ENCODE measurements at regions not wholly inside any gene's neighbourhood (a gene's known extent, or its start where the extent isn't known, plus 50 kb on each side); places are given as distances from the start of the nearest gene placed in this dataset.
A peak's percentile ranks its signal among the peaks of the same experiment; 100 is the strongest.
"Not testable (repeated sequence)": the region's sequence is repeated elsewhere in the genome, so short reads cannot be mapped to it uniquely, and the experiment has no call there.

GRCh38 chr1:83410746-83411413 is 588.1 kb downstream of the TTLL7 start:
- H3K4me3 ChIP-seq (ENCODE audit: low read length); H3K36me3 ChIP-seq (ENCODE audit: control insufficient read depth, insufficient read depth, low read length); H3K9me3 ChIP-seq (replicated peaks; ENCODE audit: control insufficient read depth, low read depth, low read length); H3K27ac ChIP-seq (ENCODE audit: low read length); H3K27me3 ChIP-seq (ENCODE audit: control insufficient read depth, insufficient read depth, low read length); H3K4me1 ChIP-seq (ENCODE audit: control insufficient read depth, insufficient read depth, low read length): not testable (repeated sequence)
- peak; percentile 32 for DNase-seq
- no CpG with 5 or more reads among the region's 6 CpGs for WGBS (ENCODE audit: insufficient coverage)

GRCh38 chr1:83406693-83407371 is 592.1 kb downstream of the TTLL7 start:
- not testable (repeated sequence) for H3K4me1 ChIP-seq (ENCODE audit: control insufficient read depth, insufficient read depth, low read length); H3K36me3 ChIP-seq (ENCODE audit: control insufficient read depth, insufficient read depth, low read length); DNase-seq; H3K4me3 ChIP-seq (ENCODE audit: low read length); H3K27me3 ChIP-seq (ENCODE audit: control insufficient read depth, insufficient read depth, low read length); H3K9me3 ChIP-seq (replicated peaks; ENCODE audit: control insufficient read depth, low read depth, low read length); H3K27ac ChIP-seq (ENCODE audit: low read length)
- WGBS (ENCODE audit: insufficient coverage): no CpG with 5 or more reads among the region's 7 CpGs

GRCh38 chr1:83405789-83406188 is 593.1 kb downstream of the TTLL7 start:
- WGBS (ENCODE audit: insufficient coverage): no CpG with 5 or more reads among the region's 1 CpG
- not testable (repeated sequence) for DNase-seq

GRCh38 chr1:83403500-83403899 is 595.4 kb downstream of the TTLL7 start:
- H3K36me3 ChIP-seq (ENCODE audit: control insufficient read depth, insufficient read depth, low read length); H3K27me3 ChIP-seq (ENCODE audit: control insufficient read depth, insufficient read depth, low read length); H3K4me1 ChIP-seq (ENCODE audit: control insufficient read depth, insufficient read depth, low read length); DNase-seq; H3K4me3 ChIP-seq (ENCODE audit: low read length); H3K27ac ChIP-seq (ENCODE audit: low read length); H3K9me3 ChIP-seq (replicated peaks; ENCODE audit: control insufficient read depth, low read depth, low read length): not testable (repeated sequence)
- WGBS (ENCODE audit: insufficient coverage): no CpG with 5 or more reads among the region's 7 CpGs

More at GRCh38 chr1:83405789-83406188, 593.1 kb downstream of the TTLL7 start:
- not testable (repeated sequence) for H3K4me1 ChIP-seq (ENCODE audit: control insufficient read depth, insufficient read depth, low read length); H3K4me3 ChIP-seq (ENCODE audit: low read length); H3K36me3 ChIP-seq (ENCODE audit: control insufficient read depth, insufficient read depth, low read length); H3K27ac ChIP-seq (ENCODE audit: low read length); H3K27me3 ChIP-seq (ENCODE audit: control insufficient read depth, insufficient read depth, low read length); H3K9me3 ChIP-seq (replicated peaks; ENCODE audit: control insufficient read depth, low read depth, low read length)

GRCh38 chr1:83401146-83401545 is 597.8 kb downstream of the TTLL7 start:
- not testable (repeated sequence) for H3K27ac ChIP-seq (ENCODE audit: low read length); H3K4me1 ChIP-seq (ENCODE audit: control insufficient read depth, insufficient read depth, low read length); H3K4me3 ChIP-seq (ENCODE audit: low read length); H3K27me3 ChIP-seq (ENCODE audit: control insufficient read depth, insufficient read depth, low read length); H3K9me3 ChIP-seq (replicated peaks; ENCODE audit: control insufficient read depth, low read depth, low read length); H3K36me3 ChIP-seq (ENCODE audit: control insufficient read depth, insufficient read depth, low read length); DNase-seq
- WGBS (ENCODE audit: insufficient coverage): no CpG with 5 or more reads among the region's 1 CpG

GRCh38 chr1:83400173-83400572 is 598.8 kb downstream of the TTLL7 start:
- H3K27ac ChIP-seq (ENCODE audit: low read length); H3K27me3 ChIP-seq (ENCODE audit: control insufficient read depth, insufficient read depth, low read length); H3K36me3 ChIP-seq (ENCODE audit: control insufficient read depth, insufficient read depth, low read length): not testable (repeated sequence)

GRCh38 chr1:83398125-83398524 is 600.8 kb downstream of the TTLL7 start:
- H3K36me3 ChIP-seq (ENCODE audit: control insufficient read depth, insufficient read depth, low read length); H3K4me3 ChIP-seq (ENCODE audit: low read length); H3K4me1 ChIP-seq (ENCODE audit: control insufficient read depth, insufficient read depth, low read length); H3K9me3 ChIP-seq (replicated peaks; ENCODE audit: control insufficient read depth, low read depth, low read length); H3K27ac ChIP-seq (ENCODE audit: low read length); H3K27me3 ChIP-seq (ENCODE audit: control insufficient read depth, insufficient read depth, low read length); DNase-seq: not testable (repeated sequence)

More at GRCh38 chr1:83400173-83400572, 598.8 kb downstream of the TTLL7 start:
- DNase-seq; H3K4me1 ChIP-seq (ENCODE audit: control insufficient read depth, insufficient read depth, low read length); H3K4me3 ChIP-seq (ENCODE audit: low read length); H3K9me3 ChIP-seq (replicated peaks; ENCODE audit: control insufficient read depth, low read depth, low read length): not testable (repeated sequence)

GRCh38 chr1:83395130-83395529 is 603.8 kb downstream of the TTLL7 start:
- WGBS (ENCODE audit: insufficient coverage): no CpG with 5 or more reads among the region's 5 CpGs
- not testable (repeated sequence) for H3K27me3 ChIP-seq (ENCODE audit: control insufficient read depth, insufficient read depth, low read length); H3K27ac ChIP-seq (ENCODE audit: low read length); H3K4me3 ChIP-seq (ENCODE audit: low read length); H3K9me3 ChIP-seq (replicated peaks; ENCODE audit: control insufficient read depth, low read depth, low read length); H3K4me1 ChIP-seq (ENCODE audit: control insufficient read depth, insufficient read depth, low read length); DNase-seq; H3K36me3 ChIP-seq (ENCODE audit: control insufficient read depth, insufficient read depth, low read length)

- DNase-seq; H3K27me3 ChIP-seq (ENCODE audit: control insufficient read depth, insufficient read depth, low read length); H3K36me3 ChIP-seq (ENCODE audit: control insufficient read depth, insufficient read depth, low read length); H3K9me3 ChIP-seq (replicated peaks; ENCODE audit: control insufficient read depth, low read depth, low read length); H3K4me1 ChIP-seq (ENCODE audit: control insufficient read depth, insufficient read depth, low read length); H3K4me3 ChIP-seq (ENCODE audit: low read length); H3K27ac ChIP-seq (ENCODE audit: low read length): not testable (repeated sequence)
- no CpG with 5 or more reads among the region's 1 CpG for WGBS (ENCODE audit: insufficient coverage)
These were observed 612.0 kb downstream of the TTLL7 start for GRCh38 chr1:83386946-83387345.

- H3K27ac ChIP-seq (ENCODE audit: low read length); H3K27me3 ChIP-seq (ENCODE audit: control insufficient read depth, insufficient read depth, low read length); H3K4me1 ChIP-seq (ENCODE audit: control insufficient read depth, insufficient read depth, low read length); H3K36me3 ChIP-seq (ENCODE audit: control insufficient read depth, insufficient read depth, low read length); DNase-seq; H3K9me3 ChIP-seq (replicated peaks; ENCODE audit: control insufficient read depth, low read depth, low read length); H3K4me3 ChIP-seq (ENCODE audit: low read length): not testable (repeated sequence)
- WGBS (ENCODE audit: insufficient coverage): no CpG with 5 or more reads among the region's 2 CpGs
These were observed 615.8 kb downstream of the TTLL7 start for GRCh38 chr1:83383107-83383506.

GRCh38 chr1:83373018-83373417 is 625.9 kb downstream of the TTLL7 start:
- H3K27me3 ChIP-seq (ENCODE audit: control insufficient read depth, insufficient read depth, low read length): not testable (repeated sequence)
- no CpG with 5 or more reads among the region's 1 CpG for WGBS (ENCODE audit: insufficient coverage)

More at GRCh38 chr1:83373018-83373417, 625.9 kb downstream of the TTLL7 start:
- not testable (repeated sequence) for H3K4me3 ChIP-seq (ENCODE audit: low read length); DNase-seq; H3K4me1 ChIP-seq (ENCODE audit: control insufficient read depth, insufficient read depth, low read length); H3K9me3 ChIP-seq (replicated peaks; ENCODE audit: control insufficient read depth, low read depth, low read length); H3K27ac ChIP-seq (ENCODE audit: low read length); H3K36me3 ChIP-seq (ENCODE audit: control insufficient read depth, insufficient read depth, low read length)

Measured in muscle of leg (tissue), 3 donors.